PC-3 (cell line): ENCODE measurements at regions not wholly inside any gene's neighbourhood (a gene's known extent, or its start where the extent isn't known, plus 50 kb on each side); places are given as distances from the start of the nearest gene placed in this dataset.

Experiments
- ATAC-seq: fragments of 200-7000 bp; cut with Tn5 transposase; 2 replicates; pipeline ENCODE4 v1.9.1; 2020; ENCODE audit warnings: mild to moderate bottlenecking, moderate library complexity
- BruUV-seq: library from RNA; stranded (reverse); fragments of 400-500 nt; replicated peaks from 2 replicates; lab custom pipeline; 2021; lab: Mats Ljungman, UMichigan
- CTCF ChIA-PET: fragments of 300-600 bp; sonication (Branson Sonifier 250); formaldehyde crosslinking; loops from one replicate; lab custom pipeline; 2022; ENCODE audit warnings: antibody characterized with exemption; lab: Charles Lee
- POLR2A ChIA-PET: fragments of 300-600 bp; sonication (Branson Sonifier 250); formaldehyde crosslinking; loops from one replicate; lab custom pipeline; 2022; ENCODE audit warnings: antibody characterized with exemption; ENCODE audit not compliant: unreplicated experiment; lab: Charles Lee
- DNase-seq: peaks from one replicate; pipeline ENCODE4 v3.0.0-alpha.2; 2015
- H2AFZ ChIP-seq: fragments of 300-600 bp; sonication (generic); 2 replicates; pipeline ENCODE4 v1.6.0; 2016; ENCODE audit warnings: antibody characterized with exemption, low read length
- H3F3A ChIP-seq: fragments of 300-600 bp; sonication (generic); one replicate; pipeline ENCODE4 v1.6.0; 2017; ENCODE audit warnings: antibody characterized with exemption, low read length, control low read depth, mild to moderate bottlenecking; ENCODE audit not compliant: unreplicated experiment
- H3K27ac ChIP-seq: fragments of 300-600 bp; sonication (generic); 2 replicates; pipeline ENCODE4 v1.5.1; 2016; ENCODE audit warnings: mild to moderate bottlenecking, low read length
- H3K27me3 ChIP-seq: fragments of 300-600 bp; sonication (generic); 2 replicates; pipeline ENCODE4 v1.6.1; 2016; ENCODE audit warnings: low read length, mixed read lengths
- H3K36me3 ChIP-seq: fragments of 300-600 bp; sonication (generic); 2 replicates; pipeline ENCODE4 v1.6.1; 2016; ENCODE audit warnings: low read depth, mixed run types, low read length, mixed read lengths
- H3K4me1 ChIP-seq: fragments of 300-600 bp; sonication (generic); 2 replicates; pipeline ENCODE4 v1.5.1; 2016; ENCODE audit warnings: low read length; ENCODE audit not compliant: insufficient read depth
- H3K4me2 ChIP-seq: fragments of 300-600 bp; sonication (generic); 2 replicates; pipeline ENCODE4 v1.6.0; 2016; ENCODE audit warnings: low read length
- H3K4me3 ChIP-seq: fragments of 300-600 bp; sonication (generic); 2 replicates; pipeline ENCODE4 v1.5.1; 2016; ENCODE audit warnings: mild to moderate bottlenecking, low read length, mixed read lengths
- H3K79me2 ChIP-seq: fragments of 300-600 bp; sonication (generic); 2 replicates; pipeline ENCODE4 v1.6.1; 2017; ENCODE audit warnings: low read length, mixed read lengths
- H3K9ac ChIP-seq: fragments of 300-600 bp; sonication (generic); 2 replicates; pipeline ENCODE4 v1.6.0; 2016; ENCODE audit warnings: mild to moderate bottlenecking, low read length
- H3K9me2 ChIP-seq: fragments of 300-600 bp; sonication (generic); replicated peaks from 2 replicates; pipeline ENCODE4 v1.6.1; 2016; ENCODE audit warnings: mixed run types, low read length, mixed read lengths
- H3K9me3 ChIP-seq: fragments of 300-600 bp; sonication (generic); 2 replicates; pipeline ENCODE4 v1.6.1; 2016; ENCODE audit warnings: low read length, mixed read lengths
- H4K20me1 ChIP-seq: fragments of 300-600 bp; sonication (generic); 2 replicates; pipeline ENCODE4 v1.6.1; 2016; ENCODE audit warnings: low read length, mixed read lengths
- CTCF ChIP-seq: fragments of 300-600 bp; sonication (generic); conservative IDR thresholded peaks from 2 replicates; pipeline ENCODE4 v1.5.1; 2017; ENCODE audit warnings: antibody characterized with exemption, low read depth, mild to moderate bottlenecking, low read length
- EZH2 ChIP-seq: fragments of 300-600 bp; sonication (generic); IDR thresholded peaks from one replicate; pipeline ENCODE4 v1.6.1; 2017; ENCODE audit warnings: antibody characterized with exemption, mild to moderate bottlenecking, low read length; ENCODE audit not compliant: unreplicated experiment
- EZH2phosphoT487 ChIP-seq: fragments of 300-600 bp; sonication (generic); IDR thresholded peaks from 2 replicates; pipeline ENCODE4 v1.6.1; 2018; ENCODE audit warnings: mild to moderate bottlenecking, antibody characterized with exemption, low read length, borderline replicate concordance
- intact Hi-C: fragments of 100-400 bp; cut with micrococcal nuclease; formaldehyde crosslinking; loops from 2 replicates; pipeline ENCODE4 v1.9.0; 2023

DNA sequence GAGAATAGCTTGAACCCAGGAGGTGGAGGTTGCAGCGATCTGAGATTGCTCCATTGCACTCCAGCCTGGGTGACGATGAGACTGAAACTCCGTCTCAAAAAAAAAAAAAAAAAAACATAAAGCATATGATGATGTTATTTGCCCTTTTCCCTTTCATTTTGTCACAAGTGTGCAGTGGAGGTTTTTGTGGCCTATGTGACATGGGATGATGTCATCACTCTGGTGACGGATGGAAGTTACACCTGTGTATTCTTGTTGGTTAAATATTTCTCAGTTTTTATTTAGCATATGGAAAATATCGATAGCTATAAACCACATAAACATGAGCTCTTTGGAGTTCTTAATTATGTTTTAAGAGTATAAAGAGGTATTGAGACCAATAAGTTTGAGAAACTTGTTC lies 71.8 kb upstream of the EMX2 start:
- TF ChIP-seq EZH2phosphoT487: no peak
- no peak for TF ChIP-seq CTCF
- no peak for TF ChIP-seq EZH2
- CTCF ChIA-PET: no interaction called here
- Histone ChIP-seq H3K9me3 (no peaks in the 10 kb centered on the region), H3K4me1 (no peaks in the 10 kb centered on the region), H2AFZ (no peak overlapping the region), H3K27ac (no peak overlapping the region), H3F3A (no peaks in the 10 kb centered on the region), H3K4me3 (no peak overlapping the region), H4K20me1 (no peaks in the 10 kb centered on the region), H3K27me3 (no peaks in the 10 kb centered on the region), H3K79me2 (no peaks in the 10 kb centered on the region), H3K36me3 (no peaks in the 10 kb centered on the region), H3K4me2 (no peak overlapping the region), H3K9me2 (no peaks in the 10 kb centered on the region), H3K9ac (no peak overlapping the region)
- no peak for ATAC-seq
- BruUV-seq: no TSS peak
- intact Hi-C loops: no loop called here
- no peak for DNase-seq
- POLR2A ChIA-PET: no interaction called here

GRCh38 chr10:117468665-117469064 lies 73.9 kb upstream of the EMX2 start:
- no peaks in the 10 kb centered on the region for H3K9me3 ChIP-seq
- ATAC-seq: no peak

GRCh38 chr10:117464176-117464575 lies 78.4 kb upstream of the EMX2 start:
- ChIA-PET CTCF (no interaction called here), POLR2A (no interaction called here)
- no TSS peak for BruUV-seq
- Histone ChIP-seq H3K4me1 (peaks cover 22% of the 10 kb centered on the region), H4K20me1 (no peaks in the 10 kb centered on the region), H3F3A (no peaks in the 10 kb centered on the region), H3K4me2 (no peak overlapping the region), H3K9me3 (no peaks in the 10 kb centered on the region), H3K79me2 (no peaks in the 10 kb centered on the region), H3K27me3 (no peaks in the 10 kb centered on the region), H2AFZ (no peak overlapping the region), H3K36me3 (no peaks in the 10 kb centered on the region), H3K9me2 (no peaks in the 10 kb centered on the region), H3K27ac (no peak overlapping the region), H3K9ac (no peak overlapping the region), H3K4me3 (no peak overlapping the region)
- no peak for DNase-seq
- TF ChIP-seq EZH2: no peak
- intact Hi-C loops: loop anchor here (5.0 kb wide), 1 partner anchor 92 kb away; no protein-coding TSS in a partner anchor
- ATAC-seq: no peak

More at GRCh38 chr10:117468665-117469064, 73.9 kb upstream of the EMX2 start:
- BruUV-seq: no TSS peak
- no peak overlapping the region for H3K27ac ChIP-seq
- H3K36me3 ChIP-seq: no peaks in the 10 kb centered on the region
- ChIA-PET CTCF (no interaction called here), POLR2A (no interaction called here)
- no peak overlapping the region for H3K4me2 ChIP-seq
- intact Hi-C loops: no loop called here
- TF ChIP-seq EZH2: no peak
- no peak for TF ChIP-seq CTCF
- no peak for TF ChIP-seq EZH2phosphoT487
- no peak for DNase-seq
- no peak overlapping the region for H2AFZ ChIP-seq
- no peaks in the 10 kb centered on the region for H4K20me1 ChIP-seq
- H3K27me3 ChIP-seq: no peaks in the 10 kb centered on the region
- H3K4me3 ChIP-seq: no peak overlapping the region
- H3K79me2 ChIP-seq: no peaks in the 10 kb centered on the region
- H3K4me1 ChIP-seq: no peaks in the 10 kb centered on the region
- no peaks in the 10 kb centered on the region for H3F3A ChIP-seq
- no peak overlapping the region for H3K9ac ChIP-seq
- H3K9me2 ChIP-seq: no peaks in the 10 kb centered on the region
